G401 (cell line): ENCODE measurements at regions not wholly inside any gene's neighbourhood (a gene's known extent, or its start where the extent isn't known, plus 50 kb on each side); places are given as distances from the start of the nearest gene placed in this dataset.
A peak's percentile ranks its signal among the peaks of the same experiment; 100 is the strongest.
"Not testable (repeated sequence)": the region's sequence is repeated elsewhere in the genome, so short reads cannot be mapped to it uniquely, and the experiment has no call there.

Experiments used
- DNase-seq: peaks from one replicate; pipeline ENCODE4 v3.0.0-alpha.2; 2015; ENCODE audit warnings: low spot score
- in situ Hi-C: cut with HindIII; loops from 2 replicates; pipeline ENCODE4 v1.10.0; 2016; ENCODE audit warnings: low sequenced_read_pairs, mixed read lengths

DNA sequence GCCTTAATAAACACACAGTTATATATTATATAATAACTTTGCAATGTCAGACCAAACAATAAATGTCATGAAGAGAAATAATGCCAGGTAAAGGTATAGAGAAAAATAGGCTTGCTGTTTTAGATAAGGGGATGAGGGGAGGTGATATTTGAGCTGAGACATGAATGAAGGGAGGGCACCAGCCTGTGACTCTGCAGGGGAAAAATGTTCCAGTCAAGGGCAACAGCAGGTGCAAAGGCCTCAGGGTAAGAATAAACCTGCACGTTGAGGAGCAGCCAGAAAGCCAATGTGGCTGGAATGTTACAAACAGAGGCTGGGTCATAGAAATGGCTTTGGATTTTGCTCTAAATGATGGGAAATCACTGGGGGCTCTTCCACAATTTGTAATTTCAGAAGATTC is 519.6 kb downstream of the SOX6 start:
- in situ Hi-C loops: no loop called here
- peak; percentile 20 for DNase-seq

DNA sequence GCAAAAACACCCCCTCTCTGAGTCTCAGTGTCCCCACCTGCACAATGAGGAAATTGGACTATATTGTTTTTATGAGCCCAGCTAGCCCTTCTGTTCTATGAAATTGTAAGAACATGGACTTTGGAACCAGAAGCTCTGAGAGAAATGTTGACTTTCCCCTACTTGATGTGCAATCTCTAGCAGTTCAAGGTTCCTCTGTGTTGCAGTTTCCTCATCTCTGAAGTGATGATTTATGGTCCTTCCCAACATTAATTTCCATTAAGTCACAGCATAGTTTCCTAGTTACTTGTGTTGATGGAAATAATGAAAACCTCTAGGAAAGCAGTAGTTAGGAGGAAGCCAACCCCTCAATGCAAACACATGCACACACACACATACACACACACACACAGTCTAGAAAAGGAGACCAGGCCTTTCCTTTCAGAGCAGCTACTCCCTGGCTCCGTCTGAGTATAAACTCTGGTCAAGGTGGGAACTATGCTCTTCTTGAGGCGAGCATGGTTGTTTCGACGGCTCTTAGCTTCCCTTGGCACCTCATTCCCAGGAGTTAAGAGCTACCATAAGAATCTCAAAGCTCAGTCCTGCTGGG is 518.4 kb downstream of the SOX6 start:
- DNase-seq: no peak
- in situ Hi-C loops: no loop called here

- in situ Hi-C loops: no loop called here
- DNase-seq: no peak
Observed at GRCh38 chr11:15839061-15839460, 517.3 kb downstream of the SOX6 start.

- in situ Hi-C loops: no loop called here
Observed at GRCh38 chr11:15840966-15841365, 515.4 kb downstream of the SOX6 start.

DNA sequence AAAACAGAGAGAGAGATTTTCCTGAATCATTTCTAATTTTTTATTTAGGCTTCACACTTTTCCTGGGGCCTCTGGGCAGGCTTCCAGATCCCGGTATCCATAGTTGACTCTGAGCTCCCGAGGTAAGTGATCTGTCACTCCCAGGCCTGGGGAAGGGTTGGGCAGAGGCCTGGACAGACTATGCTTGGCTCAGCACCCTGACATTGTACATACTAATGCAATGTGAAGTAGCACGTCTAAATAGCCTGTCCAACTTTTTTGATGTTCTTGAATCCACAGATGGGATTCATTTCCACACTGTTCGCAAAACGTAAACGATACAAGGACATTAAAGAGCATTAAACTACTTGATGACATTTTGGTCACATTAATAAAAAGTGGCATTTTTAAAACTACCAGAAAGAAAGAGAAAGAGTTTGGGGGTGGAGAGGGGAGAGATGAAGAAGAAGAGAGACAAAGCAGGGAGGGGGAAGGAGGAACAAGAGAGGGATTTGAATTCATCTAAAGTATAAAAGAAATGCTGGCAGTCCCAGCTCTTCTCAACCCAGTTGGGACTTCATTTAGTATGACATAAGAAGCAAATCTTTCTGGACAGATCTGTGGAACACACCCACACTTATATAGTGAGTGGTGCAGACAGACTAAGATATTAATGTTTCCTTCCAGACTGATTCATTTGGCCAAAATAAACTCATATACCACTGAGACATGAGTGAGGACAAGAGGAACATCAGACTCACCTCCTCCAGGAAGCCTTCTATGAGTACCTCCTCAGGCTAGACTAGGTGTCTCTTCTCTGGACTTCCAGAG is 514.2 kb downstream of the SOX6 start:
- in situ Hi-C loops: no loop called here
- DNase-seq: no peak

More at GRCh38 chr11:15840966-15841365, 515.4 kb downstream of the SOX6 start:
- no peak for DNase-seq

- DNase-seq: peak; percentile 20
Observed at GRCh38 chr11:15843309-15843872, 513.0 kb downstream of the SOX6 start.

DNA sequence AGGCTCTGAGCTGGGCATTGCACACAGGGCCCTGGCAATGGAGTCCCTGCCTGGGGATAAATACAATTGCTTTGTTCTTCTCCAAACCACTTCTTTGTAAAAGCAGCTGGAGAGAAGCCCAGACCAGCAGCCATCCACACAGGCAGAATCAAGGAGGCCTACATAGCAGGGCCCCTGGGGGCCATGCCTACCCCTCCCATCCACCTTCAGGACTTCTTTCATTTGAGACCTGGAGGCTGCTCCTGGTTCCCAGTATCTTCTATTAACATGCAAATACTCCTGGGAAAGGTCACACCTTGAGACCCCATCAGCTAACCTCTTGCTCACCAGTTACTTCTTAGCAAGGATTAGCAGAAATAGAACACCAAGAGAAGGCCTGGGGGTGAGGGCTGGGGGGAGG is 511.1 kb downstream of the SOX6 start:
- peak; percentile 21 for DNase-seq
- in situ Hi-C loops: no loop called here

More at GRCh38 chr11:15843309-15843872, 513.0 kb downstream of the SOX6 start:
- in situ Hi-C loops: no loop called here

DNA sequence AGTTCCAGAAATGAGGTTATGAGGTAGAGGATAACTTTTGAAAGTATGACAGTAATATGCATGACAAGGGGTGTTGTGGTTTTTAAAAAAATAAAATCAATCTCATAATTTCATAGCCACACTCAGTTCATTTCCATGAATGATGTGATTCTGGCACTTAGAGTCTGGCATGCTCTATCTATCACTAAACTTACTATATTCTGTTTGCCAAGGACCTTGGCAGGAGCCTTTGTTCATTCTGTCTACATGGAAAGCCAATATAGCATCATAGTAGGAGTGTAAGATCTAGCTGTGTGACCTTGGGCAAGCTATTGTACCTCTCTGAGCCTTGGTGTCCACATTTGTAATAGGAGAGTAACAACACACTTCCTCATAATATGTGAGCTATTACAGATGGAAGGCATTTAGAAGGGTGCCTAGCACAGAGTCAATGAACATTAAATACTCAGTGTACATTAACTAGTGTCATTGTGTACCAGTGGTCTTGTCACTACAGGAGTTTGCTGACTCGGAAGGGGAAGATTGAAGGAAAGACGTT is 507.6 kb downstream of the SOX6 start:
- no peak for DNase-seq
- in situ Hi-C loops: no loop called here

GRCh38 chr11:15849257-15849656 is 507.1 kb downstream of the SOX6 start:
- DNase-seq: no peak
- in situ Hi-C loops: no loop called here

DNA sequence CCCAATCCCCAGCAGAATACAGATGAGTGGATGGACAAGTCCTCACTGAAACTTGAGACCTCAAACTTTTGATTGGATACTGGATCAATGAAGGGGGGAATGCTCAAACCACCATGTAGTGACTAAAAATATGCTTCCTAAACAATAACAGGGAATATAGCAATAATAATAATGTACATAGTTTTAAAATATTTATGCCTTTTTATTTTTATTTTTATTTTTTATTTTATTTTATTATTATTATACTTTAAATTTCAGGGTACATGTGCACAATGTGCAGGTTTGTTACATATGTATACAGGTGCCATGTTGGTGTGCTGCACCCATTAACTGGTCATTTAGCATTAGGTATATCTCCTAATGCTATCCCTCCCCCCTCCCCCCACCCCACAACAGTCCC is 506.0 kb downstream of the SOX6 start:
- DNase-seq, in situ Hi-C loops: not testable (repeated sequence)

DNA sequence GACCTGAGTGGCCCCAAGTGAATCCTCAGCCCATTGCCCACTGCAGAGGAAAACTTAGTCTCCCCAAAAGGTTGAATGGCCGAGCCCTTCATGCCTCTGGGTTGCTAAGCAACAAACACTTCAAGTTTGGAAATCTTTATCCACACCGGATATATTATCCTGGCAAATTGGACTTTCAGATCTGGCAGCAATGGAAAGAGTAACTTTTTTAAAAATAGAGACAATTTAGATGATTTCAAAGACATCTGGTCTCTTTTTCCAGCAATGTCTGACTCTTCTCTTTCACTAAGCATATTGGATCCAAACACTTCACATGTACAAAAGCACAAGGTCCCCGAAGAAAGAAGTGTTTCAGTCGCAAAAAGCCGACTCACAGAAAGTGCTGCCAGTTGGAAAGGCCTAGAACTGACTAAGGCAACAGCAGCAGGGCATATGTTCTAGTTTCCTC is 505.3 kb downstream of the SOX6 start:
- no peak for DNase-seq
- in situ Hi-C loops: no loop called here

GRCh38 chr11:15852179-15852578 is 504.2 kb downstream of the SOX6 start:
- no peak for DNase-seq
- in situ Hi-C loops: no loop called here

- in situ Hi-C loops: no loop called here
- DNase-seq: no peak
Observed at GRCh38 chr11:15854245-15854644, 502.1 kb downstream of the SOX6 start.

DNA sequence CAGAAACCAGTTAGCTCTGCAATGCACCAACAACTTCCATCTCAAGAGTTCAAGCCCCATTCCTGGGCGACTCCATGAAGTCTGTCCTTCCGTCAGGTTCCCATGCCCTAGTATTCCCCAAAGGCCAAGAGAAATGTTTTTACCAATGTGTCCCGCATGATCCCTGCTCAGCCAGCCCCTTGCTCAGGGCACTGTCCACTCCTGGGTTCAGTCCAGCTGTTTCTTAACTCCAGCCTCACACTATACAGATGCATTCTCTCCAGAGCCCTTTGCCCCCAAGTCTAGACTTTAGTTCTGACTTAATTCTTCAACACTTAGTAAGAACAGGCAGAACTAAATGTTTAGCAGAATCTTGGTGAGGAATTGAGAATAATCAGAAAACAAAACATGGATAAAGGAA is 497.5 kb downstream of the SOX6 start:
- DNase-seq: no peak
- in situ Hi-C loops: no loop called here

DNA sequence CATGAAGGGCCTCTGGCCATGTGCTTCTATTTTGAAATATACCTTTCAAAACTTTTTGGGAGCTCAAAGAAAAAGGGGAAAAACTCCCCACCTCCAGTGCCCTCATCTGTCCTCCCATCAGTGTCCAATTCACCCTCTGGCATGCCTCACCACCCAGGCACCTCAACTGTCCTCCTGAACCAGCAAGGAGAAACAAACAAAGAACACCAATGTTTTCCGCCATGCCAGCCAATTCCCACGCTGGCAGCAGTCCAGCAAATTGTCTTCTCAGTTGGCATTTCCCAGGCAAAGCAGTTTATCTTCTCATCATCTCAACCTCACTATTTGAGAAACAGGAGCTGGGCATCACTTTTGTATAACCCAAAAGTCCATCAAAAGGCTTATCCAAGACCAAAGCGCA is 496.9 kb downstream of the SOX6 start:
- in situ Hi-C loops: no loop called here

DNA sequence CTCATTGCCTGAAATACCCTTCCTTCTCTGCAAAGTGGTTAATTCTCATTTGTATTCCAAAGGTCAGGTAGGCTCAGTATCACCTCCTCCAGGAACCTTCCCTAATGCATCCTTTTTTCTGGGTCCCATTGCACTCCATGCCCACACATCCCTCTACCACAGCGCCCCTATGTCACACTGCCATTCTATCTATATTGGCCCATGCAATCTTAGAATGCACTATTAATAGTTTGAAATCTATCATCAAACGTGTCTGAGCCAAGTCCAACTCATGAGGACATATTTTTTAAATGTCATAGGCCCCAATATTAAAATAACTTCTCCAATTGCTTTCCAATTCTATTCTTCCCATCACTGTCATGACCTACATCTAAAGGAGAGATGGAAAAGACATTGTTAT is 495.1 kb downstream of the SOX6 start:
- no peak for DNase-seq
- in situ Hi-C loops: no loop called here

More for the DNA sequence above, 496.9 kb downstream of the SOX6 start:
- no peak for DNase-seq

- no peak for DNase-seq
- in situ Hi-C loops: no loop called here
Observed at GRCh38 chr11:15863411-15863810, 492.9 kb downstream of the SOX6 start.

DNA sequence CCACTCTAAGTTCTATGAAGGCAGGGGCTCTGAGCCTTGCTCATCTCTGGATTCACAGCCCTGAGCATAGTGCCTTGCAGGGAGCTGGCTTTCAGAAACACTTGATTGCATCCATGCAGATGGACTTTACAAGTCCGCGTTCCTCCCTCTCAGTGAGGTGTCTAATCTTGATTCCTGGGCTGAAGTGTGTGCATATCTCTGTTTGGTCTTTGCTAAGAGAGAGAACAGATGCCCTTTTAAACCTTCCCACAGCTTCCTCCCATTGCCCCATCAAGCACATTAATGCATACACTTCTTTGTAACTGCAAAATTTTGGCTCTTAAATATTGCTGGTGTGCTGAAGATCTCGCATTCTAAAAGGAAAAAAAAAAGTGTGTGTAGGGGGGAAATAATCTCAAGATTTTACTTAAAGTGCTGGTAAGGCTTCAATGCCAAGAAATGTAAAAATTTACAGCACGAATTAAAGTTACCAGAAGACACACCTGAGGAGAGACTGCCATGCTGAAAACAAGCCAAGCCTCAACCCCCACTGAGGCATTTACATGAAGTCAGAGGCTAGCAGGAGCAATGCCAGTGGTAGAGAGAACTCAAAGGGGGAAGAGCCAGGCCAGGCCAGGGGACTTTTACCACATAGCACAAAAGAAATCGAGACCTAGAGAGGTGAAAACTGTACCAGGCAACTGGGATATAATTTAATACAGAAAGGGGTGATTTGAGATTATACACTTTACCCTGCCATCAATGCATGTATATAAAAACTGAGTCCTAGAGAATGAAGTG is 492.1 kb downstream of the SOX6 start:
- in situ Hi-C loops: no loop called here
- no peak for DNase-seq

- in situ Hi-C loops: no loop called here
- DNase-seq: no peak
Observed at GRCh38 chr11:15865212-15865987, 490.9 kb downstream of the SOX6 start.
